Smooth muscle cell (in vitro differentiated cells): ENCODE measurements at regions not wholly inside any gene's neighbourhood (a gene's known extent, or its start where the extent isn't known, plus 50 kb on each side); places are given as distances from the start of the nearest gene placed in this dataset.

ENCODE experiments used
- DNase-seq: peaks from one replicate; lab custom pipeline; 2025; ENCODE audit not compliant: unreplicated experiment; lab: John Stamatoyannopoulos, UW
- H2AFZ ChIP-seq: fragments of 200-600 bp; sonication (generic); 2 replicates; pipeline ENCODE4 v1.6.0; 2016; ENCODE audit warnings: antibody characterized with exemption, low read depth, mild to moderate bottlenecking
- H3F3A ChIP-seq: fragments of 200-600 bp; sonication (generic); 2 replicates; pipeline ENCODE4 v1.6.0; 2017; ENCODE audit warnings: antibody characterized with exemption, low read depth
- H3K27ac ChIP-seq: fragments of 200-600 bp; sonication (generic); 2 replicates; pipeline ENCODE4 v1.5.1; 2016; ENCODE audit warnings: low read depth, mild to moderate bottlenecking
- H3K27me3 ChIP-seq: fragments of 200-600 bp; sonication (generic); 2 replicates; pipeline ENCODE4 v1.6.1; 2016; ENCODE audit warnings: low read depth, mild to moderate bottlenecking
- H3K36me3 ChIP-seq: fragments of 200-600 bp; sonication (generic); 2 replicates; pipeline ENCODE4 v1.5.1; 2016; ENCODE audit warnings: low read depth
- H3K4me1 ChIP-seq: fragments of 200-600 bp; sonication (generic); 2 replicates; pipeline ENCODE4 v1.5.1; 2016; ENCODE audit warnings: low read depth
- H3K4me2 ChIP-seq: fragments of 200-600 bp; sonication (generic); 2 replicates; pipeline ENCODE4 v1.6.0; 2016; ENCODE audit warnings: mild to moderate bottlenecking
- H3K4me3 ChIP-seq: fragments of 200-600 bp; sonication (generic); 2 replicates; pipeline ENCODE4 v1.5.1; 2016; ENCODE audit warnings: mild to moderate bottlenecking
- H3K79me2 ChIP-seq: fragments of 200-600 bp; sonication (generic); 2 replicates; pipeline ENCODE4 v1.6.0; 2016; ENCODE audit warnings: low read depth, mild to moderate bottlenecking
- H3K9ac ChIP-seq: fragments of 200-600 bp; sonication (generic); 2 replicates; pipeline ENCODE4 v1.6.0; 2016; ENCODE audit warnings: low read depth
- H3K9me3 ChIP-seq: fragments of 200-600 bp; sonication (generic); replicated peaks from 2 replicates; pipeline ENCODE4 v1.5.1; 2016; ENCODE audit warnings: low read depth
- H4K20me1 ChIP-seq: fragments of 200-600 bp; sonication (generic); 2 replicates; pipeline ENCODE4 v1.6.0; 2016; ENCODE audit warnings: low read depth
- CTCF ChIP-seq: fragments of 200-600 bp; sonication (generic); IDR thresholded peaks from 2 replicates; pipeline ENCODE4 v1.5.1; 2017; ENCODE audit warnings: borderline replicate concordance, mild to moderate bottlenecking, antibody characterized with exemption; ENCODE audit not compliant: insufficient read depth, poor library complexity, severe bottlenecking
- WGBS: methylation state at CpG from one replicate; pipeline ENCODE4 v1.1.7; 2016; ENCODE audit warnings: low lambda C conversion rate; 5-methylcytosine and 5-hydroxymethylcytosine counted together

DNA sequence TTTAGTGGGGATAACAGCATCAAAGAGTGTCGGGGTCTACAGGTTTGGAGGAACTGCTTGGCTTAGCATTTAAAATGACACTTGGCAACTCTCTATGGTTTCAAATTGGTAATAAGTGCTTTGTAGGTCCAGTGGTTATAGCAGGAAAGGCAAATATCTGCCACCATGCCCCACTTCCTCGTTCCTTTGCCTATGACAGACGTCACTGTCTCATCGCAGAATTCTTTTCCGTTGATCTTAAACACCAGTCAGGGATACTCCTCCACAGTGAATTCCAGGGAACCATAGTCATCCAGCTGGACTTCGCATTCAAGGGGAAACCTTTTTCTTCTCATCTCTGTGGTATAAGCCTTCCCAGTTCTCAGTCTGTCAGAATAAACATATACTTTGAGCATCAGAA is 319.1 kb downstream of the GPAT3 start:
- Histone ChIP-seq H4K20me1 (no peaks in the 10 kb centered on the region), H3K4me2 (peak overlapping the region; percentile 42), H3K36me3 (no peaks in the 10 kb centered on the region), H3F3A (no peaks in the 10 kb centered on the region), H3K4me1 (peaks cover 8% of the 10 kb centered on the region), H3K79me2 (no peaks in the 10 kb centered on the region), H3K4me3 (no peak overlapping the region), H3K27me3 (no peaks in the 10 kb centered on the region), H3K9ac (peak overlapping the region; percentile 38), H3K9me3 (no peaks in the 10 kb centered on the region), H3K27ac (peak overlapping the region; percentile 74), H2AFZ (peak overlapping the region; percentile 77)
- WGBS: 16% methylated on average over 6 of the region's 6 CpGs
- no peak for DNase-seq
- no peak for TF ChIP-seq CTCF

- peak overlapping the region; percentile 66 for H3K9ac ChIP-seq
Measured at GRCh38 chr4:83852085-83852451, 316.2 kb downstream of the GPAT3 start.

DNA sequence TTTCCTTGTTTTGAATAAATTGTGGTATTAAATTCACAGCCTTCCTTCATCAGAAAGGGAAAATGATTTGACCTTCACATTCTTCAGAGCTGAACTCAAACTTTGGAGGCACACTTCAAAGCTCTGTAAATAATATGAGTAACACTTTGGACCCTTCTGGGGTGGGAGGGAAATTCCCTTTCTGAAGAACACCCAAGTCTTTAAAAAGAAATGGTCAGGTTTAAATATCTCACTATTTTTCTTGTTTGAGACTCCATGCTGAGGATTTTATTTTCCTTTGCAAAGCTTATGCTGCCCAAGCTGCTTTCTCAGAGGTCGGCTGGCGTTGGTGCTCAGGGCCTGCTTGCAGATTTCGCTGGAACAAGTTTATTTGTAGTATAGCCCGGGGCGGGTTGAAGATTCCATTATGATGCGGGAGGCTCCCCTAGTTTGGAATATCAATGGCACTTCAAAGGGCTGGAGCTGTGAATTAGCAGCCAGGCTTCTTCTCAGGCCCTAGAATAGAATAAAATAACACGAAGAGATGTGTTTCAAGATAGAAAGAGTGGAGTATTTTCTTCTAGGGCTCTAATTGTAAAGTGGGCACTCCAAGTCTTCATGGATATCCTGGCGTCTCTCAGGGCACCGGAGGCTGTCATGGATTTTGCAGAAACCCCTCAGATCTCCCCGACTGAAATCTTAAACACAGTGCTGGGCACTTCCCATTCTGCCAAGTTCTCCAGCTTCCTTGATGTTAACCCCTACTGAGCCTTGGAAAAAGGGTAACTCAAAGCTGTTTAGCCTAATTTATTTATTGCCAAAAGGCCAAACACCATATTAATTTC is 315.6 kb downstream of the GPAT3 start:
- Histone ChIP-seq H3F3A (no peaks in the 10 kb centered on the region), H4K20me1 (no peaks in the 10 kb centered on the region), H3K27ac (peak overlapping the region; percentile 86), H3K9me3 (no peaks in the 10 kb centered on the region), H3K4me3 (no peak overlapping the region), H3K27me3 (no peaks in the 10 kb centered on the region), H2AFZ (peak overlapping the region; percentile 50), H3K4me2 (peak overlapping the region; percentile 28), H3K9ac (peak overlapping the region; percentile 66), H3K79me2 (no peaks in the 10 kb centered on the region), H3K36me3 (no peaks in the 10 kb centered on the region), H3K4me1 (peaks cover 8% of the 10 kb centered on the region)
- WGBS: 22% methylated on average over 10 of the region's 10 CpGs
- TF ChIP-seq CTCF: no peak
- no peak for DNase-seq

More at GRCh38 chr4:83852085-83852451, 316.2 kb downstream of the GPAT3 start:
- H2AFZ ChIP-seq: peak overlapping the region; percentile 50
- H3K4me3 ChIP-seq: no peak overlapping the region
- no peaks in the 10 kb centered on the region for H3K9me3 ChIP-seq
- no peaks in the 10 kb centered on the region for H3K27me3 ChIP-seq
- no peaks in the 10 kb centered on the region for H3F3A ChIP-seq
- DNase-seq: no peak
- H3K36me3 ChIP-seq: no peaks in the 10 kb centered on the region
- H3K27ac ChIP-seq: peak overlapping the region; percentile 86
- peaks cover 8% of the 10 kb centered on the region for H3K4me1 ChIP-seq
- peak overlapping the region; percentile 28 for H3K4me2 ChIP-seq
- TF ChIP-seq CTCF: no peak
- H3K79me2 ChIP-seq: no peaks in the 10 kb centered on the region
- no peaks in the 10 kb centered on the region for H4K20me1 ChIP-seq
- WGBS: 6% methylated on average over 1 of the region's 1 CpG

- Histone ChIP-seq H3K4me1 (peaks cover 8% of the 10 kb centered on the region), H3K4me3 (no peak overlapping the region), H3K4me2 (no peak overlapping the region), H4K20me1 (no peaks in the 10 kb centered on the region), H3K36me3 (no peaks in the 10 kb centered on the region), H3K79me2 (no peaks in the 10 kb centered on the region), H3K9me3 (no peaks in the 10 kb centered on the region), H3K27ac (no peak overlapping the region), H2AFZ (no peak overlapping the region), H3K27me3 (peaks cover under 1% of the 10 kb centered on the region), H3K9ac (no peak overlapping the region), H3F3A (no peaks in the 10 kb centered on the region)
- no peak for DNase-seq
- 68% methylated on average over 6 of the region's 6 CpGs for WGBS
- no peak for TF ChIP-seq CTCF
Measured at GRCh38 chr4:83850435-83850834, 314.5 kb downstream of the GPAT3 start.
